HK-2 (cell line): ENCODE measurements at regions not wholly inside any gene's neighbourhood (a gene's known extent, or its start where the extent isn't known, plus 50 kb on each side); places are given as distances from the start of the nearest gene placed in this dataset.
A peak's percentile ranks its signal among the peaks of the same experiment; 100 is the strongest.

Source experiments
- DNase-seq: peaks from one replicate; pipeline ENCODE4 v3.0.0-alpha.2; 2018; ENCODE audit not compliant: unreplicated experiment

DNA sequence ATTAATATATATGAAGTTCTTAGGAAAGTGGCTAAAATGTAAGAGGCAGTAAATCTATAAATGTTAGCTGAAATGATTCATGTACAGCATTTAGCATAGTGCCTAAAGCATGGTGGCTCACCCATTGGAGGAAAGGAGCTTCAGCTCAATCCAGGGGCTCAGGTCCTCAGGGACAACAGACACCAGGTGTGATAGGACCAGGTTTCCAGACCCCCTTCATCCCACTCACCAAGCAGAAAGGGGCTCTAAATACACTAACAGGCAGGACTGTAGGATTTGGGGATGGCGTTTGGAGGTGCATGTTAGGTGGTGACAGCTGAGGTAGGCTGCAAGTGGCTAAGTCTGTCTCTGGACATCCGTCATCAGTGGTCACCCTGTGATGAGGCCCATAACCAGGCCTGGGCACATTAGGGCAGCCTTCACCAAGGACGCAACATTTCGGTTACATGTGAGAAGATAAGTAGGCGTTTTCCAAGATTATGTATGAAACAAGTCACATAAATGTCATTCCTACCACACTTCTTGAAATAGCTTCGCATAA is 233.1 kb downstream of the C1orf94 start:
- DNase-seq = no peak

DNA sequence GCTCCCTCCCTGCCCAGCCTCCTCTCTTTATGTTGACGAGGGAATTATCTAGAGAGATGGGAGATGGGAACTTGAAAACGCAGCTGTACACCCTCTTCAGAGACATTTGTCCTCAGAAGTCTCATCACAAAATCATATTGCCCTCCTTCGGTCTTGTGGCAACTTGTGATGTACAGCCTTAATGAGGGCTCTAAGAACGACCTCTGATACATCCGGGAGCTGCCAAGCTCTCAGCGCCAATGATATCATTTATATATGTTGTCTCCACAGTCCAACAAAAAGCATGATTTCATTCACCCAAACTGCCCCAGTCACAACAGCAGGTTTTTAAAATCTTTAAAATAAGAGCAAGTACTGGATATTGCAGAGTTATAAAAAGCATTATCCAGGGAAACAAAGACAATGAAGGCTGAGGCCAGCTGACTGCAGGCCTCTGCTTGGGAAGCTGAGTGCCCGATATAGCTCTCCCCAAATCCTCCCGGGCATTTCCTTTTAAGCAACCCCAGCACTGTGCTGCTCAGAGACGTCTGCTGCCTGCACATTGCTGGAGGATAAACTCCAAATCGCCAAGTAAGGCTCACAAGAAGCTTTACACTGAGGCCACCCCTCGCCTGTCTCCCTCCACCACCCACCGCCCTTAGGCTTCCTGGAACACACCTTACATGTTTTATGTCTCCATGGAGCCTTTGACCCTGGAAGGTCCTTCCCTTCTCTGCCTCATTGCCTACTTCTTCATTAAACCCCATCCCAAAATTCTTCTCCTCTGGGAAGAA is 236.1 kb downstream of the C1orf94 start:
- DNase-seq = no peak

DNA sequence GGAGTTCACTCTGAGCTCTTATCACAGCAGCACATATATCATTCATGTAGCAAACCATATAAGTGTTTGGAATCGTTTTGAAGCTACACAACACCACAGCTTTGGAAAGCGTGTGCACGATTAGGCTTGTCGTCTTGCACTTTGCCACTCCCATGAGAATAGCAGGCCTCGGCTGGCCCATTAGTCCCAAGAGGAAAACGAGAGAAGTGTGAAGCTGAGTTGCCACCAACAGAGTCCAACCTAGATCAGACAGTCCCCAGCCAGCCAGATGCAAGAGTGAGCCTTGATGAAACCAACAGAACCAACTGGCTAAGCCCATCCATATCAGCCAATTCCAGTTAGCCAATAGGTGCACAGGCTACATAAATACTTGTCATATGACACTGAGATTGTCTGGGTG is 238.4 kb downstream of the C1orf94 start:
- no peak for DNase-seq

DNA sequence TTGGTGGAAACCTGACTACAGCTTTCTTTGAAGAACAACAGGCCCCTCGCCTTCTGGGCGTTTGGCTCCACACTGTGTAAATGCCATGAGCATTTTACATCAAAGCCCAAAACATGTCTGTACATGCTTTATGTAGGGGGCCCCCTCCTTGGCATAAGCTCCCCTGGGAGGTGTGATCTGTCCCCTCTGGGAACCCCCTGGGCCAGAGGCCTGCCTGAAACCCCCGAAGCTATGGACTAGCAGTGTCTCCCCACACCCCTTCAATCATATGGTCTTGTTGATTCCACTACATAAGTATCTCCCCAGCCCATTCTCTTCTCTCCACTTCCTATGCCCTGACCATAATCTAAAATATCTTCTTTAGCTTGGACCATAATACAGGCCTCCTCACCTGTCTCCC is 241.5 kb downstream of the C1orf94 start:
- DNase-seq = no peak

DNA sequence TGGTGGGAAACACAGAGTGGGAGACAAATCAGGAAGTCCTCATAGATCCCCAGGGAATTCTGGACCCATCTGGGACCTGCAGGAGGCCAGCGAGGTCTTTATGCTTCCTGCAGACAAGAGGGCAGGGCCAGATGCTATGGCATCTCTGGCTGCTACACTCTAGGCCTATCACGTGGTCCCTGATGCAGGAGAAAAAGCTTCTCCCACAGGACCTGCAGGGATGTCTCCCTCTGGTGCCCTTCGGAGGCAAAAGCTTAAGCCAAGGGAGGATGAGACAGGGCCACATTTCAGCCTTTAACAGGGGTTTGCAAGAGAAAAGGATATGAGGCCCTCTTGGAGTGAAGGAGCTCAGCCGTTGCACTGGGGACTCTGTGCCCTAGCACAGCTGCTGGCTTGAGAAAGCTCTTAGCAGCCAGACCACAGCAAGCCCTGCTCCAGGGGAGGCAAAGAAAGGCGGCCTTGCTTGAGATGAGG is 243.0 kb downstream of the C1orf94 start:
- DNase-seq = no peak

DNA sequence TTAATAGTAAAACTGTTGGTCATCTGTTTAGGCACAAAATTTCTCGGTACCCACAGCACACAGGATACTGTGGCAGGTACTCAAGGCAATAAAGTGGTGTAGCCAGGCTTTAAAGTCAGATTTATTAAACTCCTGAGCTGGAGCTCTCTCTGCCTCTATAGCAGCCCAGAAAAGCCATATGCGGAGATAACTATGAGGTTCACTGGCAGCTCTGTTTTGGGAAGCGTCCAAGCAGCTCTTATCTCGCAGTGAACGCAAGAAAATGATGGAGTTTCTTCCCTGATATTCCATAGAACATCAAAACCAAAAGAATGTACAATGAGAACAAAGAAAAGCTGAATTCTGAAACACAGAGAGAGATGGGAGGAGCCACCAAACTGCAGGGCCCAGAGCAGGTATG is 248.3 kb downstream of the C1orf94 start:
- DNase-seq = no peak

DNA sequence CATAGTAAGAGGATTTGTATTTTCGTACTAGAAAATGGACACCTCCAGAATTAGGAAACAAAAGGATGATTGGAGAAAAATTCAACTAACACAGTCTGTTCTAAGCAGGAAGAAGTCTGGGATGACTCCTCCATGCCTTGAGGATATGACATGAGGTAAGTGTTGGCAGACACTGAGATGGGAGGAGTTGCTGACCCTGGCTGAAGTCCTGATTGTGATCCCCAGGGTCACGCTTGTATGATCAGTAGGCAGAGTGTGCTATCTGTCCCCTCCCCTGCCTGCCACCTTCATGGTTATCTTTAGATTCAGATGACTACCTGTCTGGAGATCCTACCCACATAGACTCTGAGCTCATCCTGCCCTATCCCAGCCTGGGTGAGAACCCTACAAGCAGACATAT is 249.1 kb downstream of the C1orf94 start:
- no peak for DNase-seq

DNA sequence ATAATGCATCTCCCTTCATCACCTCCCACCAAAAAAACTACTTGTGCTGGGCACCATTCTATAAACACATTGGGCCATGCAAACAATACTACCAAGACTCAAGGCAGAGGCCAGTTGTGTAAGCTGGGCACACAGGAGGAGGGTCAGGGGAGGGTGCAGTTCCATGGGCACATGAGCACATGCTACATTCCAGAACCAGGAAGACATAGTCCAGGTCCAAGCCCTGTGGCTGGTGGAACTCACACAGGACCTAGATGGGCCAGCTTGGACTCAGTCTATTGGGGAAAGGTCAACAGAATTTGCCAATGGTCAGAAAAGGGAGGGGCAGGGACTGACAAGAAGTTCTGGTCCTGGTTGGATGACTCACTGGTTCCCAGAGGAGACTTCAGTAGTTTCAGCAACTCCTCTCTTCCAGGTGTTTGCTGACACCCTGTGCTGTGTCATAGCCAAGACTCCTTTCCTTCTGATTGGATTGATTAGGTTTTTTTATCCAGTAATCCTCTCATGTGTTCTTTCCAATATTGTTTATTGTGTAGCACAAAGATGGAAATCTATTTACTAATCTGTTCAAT is 249.7 kb downstream of the C1orf94 start:
- DNase-seq = no peak

DNA sequence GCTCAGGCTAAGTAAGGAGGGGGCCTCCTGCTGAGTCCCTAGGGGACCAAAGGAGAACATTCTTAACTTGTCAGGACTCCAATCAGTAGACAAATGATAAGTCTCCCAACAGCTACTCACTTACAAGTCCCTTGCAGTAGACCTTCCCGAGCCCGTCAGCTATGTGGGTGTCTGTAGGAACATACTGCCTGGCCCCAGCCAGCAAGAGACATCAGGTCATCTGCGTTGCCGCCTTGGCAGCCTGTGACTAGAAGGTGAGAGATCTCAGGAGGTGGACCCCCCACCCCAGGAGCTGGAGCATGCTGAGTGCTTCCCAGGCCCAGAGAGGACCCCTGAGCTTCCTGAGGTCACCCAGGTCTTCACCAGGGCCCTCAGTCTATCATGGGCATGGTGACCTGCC is 250.5 kb downstream of the C1orf94 start:
- DNase-seq = no peak

DNA sequence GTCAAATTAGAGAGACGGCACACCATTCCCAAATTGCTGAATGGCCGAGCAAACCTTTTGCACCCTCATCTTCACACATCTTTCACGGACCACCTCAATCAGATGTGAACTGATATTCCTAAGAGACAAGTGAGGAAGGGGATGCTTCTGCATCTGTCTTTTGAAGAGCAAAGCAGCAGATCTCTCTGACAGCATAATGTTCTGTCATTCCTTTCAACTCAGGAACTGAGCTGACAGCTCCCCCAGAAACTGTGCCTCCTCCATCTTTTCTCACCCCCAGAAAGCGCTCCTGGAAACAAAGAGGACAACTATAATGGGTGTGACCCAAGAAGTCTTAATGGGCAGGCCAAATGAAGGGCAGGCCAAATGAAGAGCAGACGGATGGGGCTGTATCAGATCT is 256.4 kb downstream of the C1orf94 start:
- no peak for DNase-seq

DNA sequence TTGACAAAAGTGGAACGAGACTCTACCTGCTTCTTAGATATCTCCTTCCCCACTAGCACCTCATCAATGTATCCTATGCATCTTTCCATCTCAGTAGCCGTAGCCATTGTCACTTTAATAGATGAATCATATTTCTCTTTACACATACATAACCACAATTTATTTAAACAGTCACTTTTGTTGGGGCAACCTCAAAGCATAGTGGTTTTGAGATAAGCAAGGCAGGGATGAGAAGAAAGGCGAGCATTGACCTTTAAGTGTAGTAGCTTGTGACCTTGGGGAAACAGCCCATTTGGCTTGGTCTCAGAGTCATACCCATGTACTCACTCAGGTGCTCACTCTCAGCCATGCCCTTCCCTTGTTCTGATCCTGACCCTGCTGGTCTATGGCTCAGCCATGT is 260.1 kb downstream of the C1orf94 start:
- no peak for DNase-seq

DNA sequence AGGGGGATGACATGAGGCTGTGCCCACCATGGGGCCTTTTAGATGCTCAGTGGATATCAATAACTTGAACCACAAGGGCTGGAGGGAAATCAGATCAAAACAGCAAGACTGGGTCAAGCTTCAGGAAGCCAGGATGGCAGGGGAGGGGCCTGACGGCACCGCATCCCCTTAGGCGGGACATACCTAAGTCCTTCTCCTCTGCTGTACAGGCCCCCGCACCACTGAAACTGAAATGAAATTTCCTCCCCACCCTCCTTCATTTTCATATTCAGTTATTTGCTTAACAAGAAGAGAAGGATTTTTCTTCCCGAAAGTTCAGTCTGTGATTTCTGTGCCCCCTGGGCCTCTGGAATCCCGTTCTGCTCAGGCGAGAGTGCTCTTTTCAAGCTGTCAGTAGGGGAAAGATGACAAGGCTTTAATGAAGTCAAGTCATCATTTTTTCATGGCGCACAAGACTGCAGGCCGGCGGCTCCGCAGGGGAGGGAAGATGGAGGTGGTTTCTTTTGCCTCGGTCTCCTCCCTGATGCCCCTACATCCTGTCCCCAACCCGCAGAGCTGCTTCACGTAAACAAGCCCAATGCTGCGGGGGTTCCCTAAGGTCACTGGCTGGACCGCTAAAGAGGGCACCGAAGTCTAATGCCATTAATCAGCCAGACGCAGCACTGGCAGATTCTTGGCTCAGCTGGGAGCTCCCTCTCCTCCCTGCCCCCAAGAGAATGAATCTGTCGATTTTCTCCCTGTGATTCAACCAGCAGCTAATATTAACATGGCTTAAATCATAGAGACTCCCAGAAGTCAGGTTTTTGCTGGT is 264.8 kb downstream of the C1orf94 start:
- DNase-seq = no peak

DNA sequence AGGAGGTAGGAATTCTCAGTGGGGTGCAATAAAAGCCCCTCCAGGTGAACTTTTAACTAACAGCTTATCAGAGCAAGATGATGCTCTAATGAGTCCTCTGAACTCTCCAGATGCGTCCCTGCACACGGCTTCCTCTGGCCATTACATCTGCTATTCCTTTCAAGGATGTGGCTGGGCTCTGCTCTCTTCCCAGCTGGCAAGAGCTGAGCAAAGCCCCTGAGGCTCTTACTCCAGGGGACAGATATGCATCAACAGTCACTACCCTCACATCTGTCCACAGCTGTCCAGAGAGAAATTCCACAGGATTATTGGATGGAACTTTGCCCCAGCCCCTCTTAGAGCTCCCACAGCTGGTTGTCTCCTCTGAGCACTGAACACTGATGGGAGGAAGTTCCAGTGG is 267.8 kb downstream of the C1orf94 start:
- DNase-seq = no peak

DNA sequence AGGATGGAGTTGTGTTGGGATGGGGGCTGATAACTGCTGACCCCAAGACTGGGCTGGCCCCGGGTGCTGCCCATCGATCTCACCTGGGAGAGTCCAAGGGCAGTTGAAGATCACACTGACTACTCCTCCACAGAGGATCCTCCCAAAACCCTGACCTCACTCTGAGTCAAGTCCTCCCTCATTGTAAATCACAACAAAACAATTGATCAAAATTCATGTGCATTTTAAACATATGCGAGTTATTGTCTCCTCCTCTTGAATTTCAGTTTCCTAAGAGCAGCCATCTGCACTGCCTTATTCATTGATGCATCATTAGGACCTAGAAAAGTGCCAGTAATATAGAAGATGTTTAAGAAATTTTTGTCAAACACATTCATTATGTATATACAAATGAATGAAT is 273.6 kb downstream of the C1orf94 start:
- DNase-seq = no peak

DNA sequence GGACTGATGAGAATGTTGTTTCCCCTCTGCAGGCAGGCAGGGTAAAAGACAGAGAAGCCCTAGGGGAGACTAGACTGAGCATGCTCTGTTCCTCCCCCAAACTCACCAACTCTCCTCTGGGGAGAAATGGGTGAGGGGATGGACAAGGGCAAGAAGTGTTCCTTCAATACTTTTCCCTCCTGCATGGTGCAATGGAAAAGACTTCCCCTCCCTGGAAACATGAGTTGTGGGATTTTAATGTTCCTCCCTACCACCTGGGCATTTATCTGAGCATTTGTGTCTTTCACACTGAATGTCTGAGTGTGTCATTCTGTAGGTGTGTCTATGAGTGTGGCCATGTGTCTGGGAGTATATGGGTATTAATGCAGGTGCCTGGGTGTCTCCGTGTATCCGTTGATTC is 275.7 kb downstream of the C1orf94 start:
- DNase-seq = no peak

DNA sequence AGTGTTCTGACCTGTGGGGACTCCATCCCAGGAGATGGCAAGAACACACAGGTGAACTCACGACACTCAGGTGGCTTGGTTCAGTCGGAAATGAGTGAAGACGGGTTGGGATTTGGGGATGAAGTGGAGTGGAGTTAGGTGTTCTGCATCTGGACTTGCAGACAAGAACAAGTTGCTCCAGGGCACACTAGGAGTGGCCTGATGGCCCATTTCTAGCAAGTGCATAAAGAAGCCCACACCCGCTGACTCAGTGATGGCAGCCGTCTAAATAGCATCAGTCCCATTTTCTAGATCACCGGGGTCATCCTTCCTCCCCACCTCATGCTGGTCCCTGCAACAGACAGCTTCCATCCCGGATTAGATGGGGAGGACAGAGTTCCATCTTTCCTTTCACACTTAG is 278.4 kb downstream of the C1orf94 start:
- DNase-seq = no peak

DNA sequence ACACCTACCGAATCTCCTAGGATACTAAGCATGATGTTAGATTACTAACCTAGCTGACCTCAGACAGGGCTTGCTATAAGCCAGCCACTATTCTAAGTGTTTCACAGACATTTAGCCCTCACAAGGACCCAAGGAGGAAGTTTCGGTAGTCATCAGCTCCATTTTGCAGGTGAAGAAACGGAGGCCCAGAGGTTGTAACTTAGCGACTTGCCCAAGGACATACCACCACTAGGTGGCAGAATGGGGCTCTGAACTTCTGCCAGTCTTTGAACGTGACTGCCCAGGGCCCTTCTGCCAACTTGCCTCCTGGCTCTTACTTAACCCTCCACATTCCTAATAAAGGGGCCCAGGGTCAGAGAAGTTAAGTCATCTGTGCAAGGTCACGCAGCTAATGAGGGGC is 283.5 kb downstream of the C1orf94 start:
- DNase-seq = peak; percentile 26

DNA sequence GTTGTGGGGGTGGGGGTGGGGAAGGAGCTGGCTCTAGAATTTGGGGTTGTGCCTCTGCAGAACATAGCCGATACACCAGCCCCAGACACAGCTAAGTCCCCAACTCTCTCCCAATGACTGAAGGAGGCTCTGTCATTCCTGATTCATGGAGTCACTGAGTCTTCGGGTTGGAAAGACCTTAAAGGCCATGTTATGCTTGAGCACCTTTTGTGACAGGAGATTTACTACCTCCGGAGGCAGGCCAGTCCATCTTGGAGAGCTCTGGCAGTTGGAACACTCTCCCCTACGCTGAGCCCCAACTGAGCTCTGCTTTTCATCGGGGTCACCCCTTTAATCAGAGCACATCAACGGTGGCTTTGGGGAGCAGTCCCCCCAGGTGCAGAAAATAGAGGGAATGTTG is 284.4 kb upstream of the GJB5 start:
- no peak for DNase-seq

DNA sequence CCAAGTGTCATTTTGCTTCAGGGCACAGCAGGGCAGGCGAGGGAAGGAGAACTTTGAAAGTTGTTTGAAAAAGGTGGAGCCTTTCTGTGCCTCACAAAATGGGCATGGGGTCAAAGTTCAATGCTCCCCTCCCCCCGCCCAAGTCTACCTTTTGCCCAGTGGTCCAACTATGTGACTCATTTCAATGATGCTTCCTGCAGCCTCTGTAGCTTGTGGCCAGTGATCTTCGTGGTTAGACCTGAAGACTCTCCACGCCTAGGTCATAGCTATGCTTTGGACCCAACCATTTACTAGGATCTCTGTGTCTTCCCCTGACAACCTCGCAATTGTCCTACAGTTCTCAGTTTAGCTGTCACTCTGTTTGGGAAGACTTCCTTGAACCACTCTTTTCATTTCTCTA is 280.3 kb upstream of the GJB5 start:
- DNase-seq = no peak

DNA sequence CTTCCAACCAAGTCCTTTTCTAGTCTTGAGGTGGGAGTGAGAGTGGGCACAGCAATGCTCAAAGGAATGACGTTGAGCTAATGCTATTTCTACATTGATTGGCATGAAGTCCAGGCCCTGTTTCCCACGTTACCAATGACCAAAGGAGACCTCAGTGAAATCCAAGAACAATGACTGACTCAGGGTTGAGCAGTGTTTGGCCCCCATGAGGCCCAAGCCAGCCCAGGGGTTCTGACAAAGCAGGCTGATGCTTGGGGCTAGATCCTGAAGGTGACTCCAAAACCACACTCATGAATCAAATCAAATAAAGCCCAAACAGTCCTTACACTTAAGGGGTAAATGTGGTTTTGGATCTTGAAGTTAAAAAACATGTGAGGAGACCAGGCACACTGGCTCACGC is 278.5 kb upstream of the GJB5 start:
- DNase-seq = no peak

DNA sequence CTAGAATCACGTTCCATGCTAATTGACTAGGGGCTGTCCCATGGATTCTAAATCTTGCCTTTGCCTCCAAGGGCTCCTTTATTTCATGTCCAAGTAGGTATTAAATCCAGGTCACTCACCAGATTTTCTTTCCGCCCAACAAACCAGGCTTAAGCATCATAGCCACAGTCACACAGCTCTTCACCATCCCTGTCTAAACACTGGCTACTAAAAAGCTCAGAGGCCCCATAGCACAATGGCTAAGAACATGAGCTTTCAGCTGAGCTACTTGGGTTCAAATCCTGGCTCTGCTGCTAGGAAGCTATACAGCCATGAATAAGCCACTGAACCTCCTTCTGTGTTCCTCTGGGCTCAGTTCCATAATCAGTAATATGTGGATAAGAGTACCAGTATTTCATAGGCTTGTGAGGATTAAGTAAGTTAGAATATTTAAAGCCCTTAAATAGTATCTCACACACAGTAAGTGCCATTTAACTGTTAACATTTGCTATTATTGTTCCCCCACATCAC is 277.2 kb upstream of the GJB5 start:
- DNase-seq = no peak

DNA sequence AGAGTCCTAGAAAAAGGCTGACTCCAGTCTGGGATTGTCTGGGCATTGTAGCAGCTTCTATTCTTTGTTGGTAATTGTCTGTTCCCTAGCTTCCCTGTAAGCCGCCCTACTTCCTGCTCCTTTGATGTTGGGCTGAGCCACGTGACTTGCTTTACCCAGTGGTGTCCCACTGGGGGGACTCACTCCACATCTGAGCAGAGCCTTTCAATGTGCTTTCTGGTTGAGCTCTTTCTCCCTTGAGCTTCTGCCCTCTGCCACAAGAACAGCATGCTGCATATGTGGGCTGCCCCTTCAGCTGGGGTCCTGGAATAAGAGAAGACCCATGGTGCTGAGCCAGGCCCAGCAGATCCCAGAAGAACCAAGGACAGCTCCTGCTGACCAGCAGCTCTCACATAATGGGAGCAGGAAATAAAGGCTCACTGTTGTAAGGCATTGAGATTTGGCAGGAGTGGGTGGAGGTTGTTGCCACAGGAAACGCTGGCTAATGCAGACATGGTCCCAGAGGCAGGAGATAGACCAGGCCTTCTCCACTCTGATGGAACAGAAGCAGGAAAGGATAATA is 276.3 kb upstream of the GJB5 start:
- DNase-seq = no peak
